Fibroblast of villous mesenchyme (primary cell): ENCODE measurements at regions not wholly inside any gene's neighbourhood (a gene's known extent, or its start where the extent isn't known, plus 50 kb on each side); places are given as distances from the start of the nearest gene placed in this dataset.

Experiments
- DNase-seq: peaks from one replicate; pipeline ENCODE4 v3.0.0-alpha.2; 2010; ENCODE audit warnings: low read depth
- H3K4me3 ChIP-seq: 2 replicates; pipeline ENCODE4 v1.5.1; 2011; ENCODE audit warnings: low read depth, mild to moderate bottlenecking, low read length
- TF ChIP-seq, protein P1 (sequence below): IDR thresholded peaks from 2 replicates; pipeline ENCODE4 v1.5.1; 2012; ENCODE audit warnings: low read depth, mild to moderate bottlenecking, low read length; ENCODE audit not compliant: insufficient read depth

DNA sequence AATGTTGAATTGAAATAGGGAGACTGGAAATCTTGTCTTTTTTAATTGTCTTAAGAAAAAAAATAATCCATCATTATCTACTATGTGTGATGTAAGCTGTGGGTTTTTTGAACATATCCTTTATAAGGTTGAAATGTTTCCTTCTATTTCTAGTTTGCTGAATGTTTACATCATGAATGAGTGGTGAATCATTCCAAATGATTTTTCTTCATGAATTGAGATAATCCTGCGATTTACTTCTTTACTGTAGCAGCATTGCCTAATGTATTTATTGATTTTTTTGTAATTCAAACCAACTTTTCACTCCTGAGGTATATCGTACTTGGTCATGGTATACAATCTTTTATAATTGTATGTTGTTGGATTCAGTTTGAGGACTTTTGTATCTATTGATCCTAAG is 607.6 kb upstream of the PFKP start:
- no peak overlapping the region for H3K4me3 ChIP-seq
- no peak for DNase-seq
- TF ChIP-seq, protein P1, sequence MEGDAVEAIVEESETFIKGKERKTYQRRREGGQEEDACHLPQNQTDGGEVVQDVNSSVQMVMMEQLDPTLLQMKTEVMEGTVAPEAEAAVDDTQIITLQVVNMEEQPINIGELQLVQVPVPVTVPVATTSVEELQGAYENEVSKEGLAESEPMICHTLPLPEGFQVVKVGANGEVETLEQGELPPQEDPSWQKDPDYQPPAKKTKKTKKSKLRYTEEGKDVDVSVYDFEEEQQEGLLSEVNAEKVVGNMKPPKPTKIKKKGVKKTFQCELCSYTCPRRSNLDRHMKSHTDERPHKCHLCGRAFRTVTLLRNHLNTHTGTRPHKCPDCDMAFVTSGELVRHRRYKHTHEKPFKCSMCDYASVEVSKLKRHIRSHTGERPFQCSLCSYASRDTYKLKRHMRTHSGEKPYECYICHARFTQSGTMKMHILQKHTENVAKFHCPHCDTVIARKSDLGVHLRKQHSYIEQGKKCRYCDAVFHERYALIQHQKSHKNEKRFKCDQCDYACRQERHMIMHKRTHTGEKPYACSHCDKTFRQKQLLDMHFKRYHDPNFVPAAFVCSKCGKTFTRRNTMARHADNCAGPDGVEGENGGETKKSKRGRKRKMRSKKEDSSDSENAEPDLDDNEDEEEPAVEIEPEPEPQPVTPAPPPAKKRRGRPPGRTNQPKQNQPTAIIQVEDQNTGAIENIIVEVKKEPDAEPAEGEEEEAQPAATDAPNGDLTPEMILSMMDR, result no peak

DNA sequence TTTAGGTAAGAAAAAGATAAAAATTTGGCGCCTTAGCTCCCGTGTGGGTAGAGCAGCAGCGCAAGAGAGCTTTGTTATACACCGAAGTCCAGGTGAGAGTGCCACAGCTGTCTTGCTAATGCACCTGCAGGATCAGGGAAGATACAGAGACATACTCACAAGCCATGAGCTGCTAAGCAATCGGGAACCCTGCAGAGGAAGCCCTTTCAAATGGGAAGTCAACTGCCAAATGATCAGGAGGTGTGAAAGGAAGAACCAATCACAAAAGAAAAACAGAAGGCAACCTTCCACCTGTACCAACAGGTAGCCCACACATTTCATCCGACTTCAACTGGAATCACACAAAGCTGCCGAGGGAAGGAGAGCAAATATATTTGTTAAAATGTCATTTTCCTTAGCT is 610.5 kb upstream of the PFKP start:
- H3K4me3 ChIP-seq, result no peak overlapping the region
- TF ChIP-seq, protein P1, result no peak
- no peak for DNase-seq

DNA sequence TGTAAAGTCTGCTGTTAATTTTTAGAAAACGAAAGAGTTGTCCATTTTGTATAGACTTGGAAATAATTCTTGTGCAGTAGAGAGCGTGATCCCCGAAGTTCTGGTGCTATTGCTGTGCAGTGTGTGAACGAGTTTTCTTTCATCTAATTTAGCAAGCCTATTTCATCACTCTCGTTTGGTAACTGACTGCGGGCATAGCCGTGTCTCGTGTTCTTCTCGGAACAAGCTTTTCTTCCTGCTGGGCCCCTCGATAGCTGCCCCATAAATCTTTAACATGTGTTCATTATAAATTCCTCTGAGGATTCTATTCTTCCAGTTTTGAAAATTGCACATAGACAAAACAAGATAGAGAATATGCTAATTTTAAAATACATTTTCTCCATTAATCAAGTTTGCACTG is 622.0 kb upstream of the PFKP start:
- no peak for DNase-seq
- TF ChIP-seq, protein P1, result no peak

DNA sequence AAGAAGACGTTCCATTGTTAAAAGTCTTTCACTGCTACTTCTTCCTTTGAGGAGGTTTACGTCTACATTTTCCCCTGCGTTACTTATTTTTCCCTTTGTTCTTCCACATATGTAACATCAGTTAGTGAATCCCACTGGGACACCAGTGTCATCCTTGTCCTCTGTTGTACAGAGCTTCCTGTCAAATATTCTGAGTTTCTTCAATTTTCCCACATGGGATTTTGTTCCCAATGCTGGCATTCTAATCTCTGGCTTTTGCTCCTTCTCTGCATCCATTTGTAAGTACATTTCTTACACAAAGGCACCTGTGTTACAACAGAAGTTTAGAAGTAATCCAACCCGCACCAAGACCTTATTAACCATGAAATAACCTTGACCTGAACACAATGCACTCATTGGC is 627.4 kb upstream of the PFKP start:
- H3K4me3 ChIP-seq, result no peak overlapping the region
- TF ChIP-seq, protein P1, result no peak
- DNase-seq, result no peak

More for the DNA sequence above, 622.0 kb upstream of the PFKP start:
- no peak overlapping the region for H3K4me3 ChIP-seq

DNA sequence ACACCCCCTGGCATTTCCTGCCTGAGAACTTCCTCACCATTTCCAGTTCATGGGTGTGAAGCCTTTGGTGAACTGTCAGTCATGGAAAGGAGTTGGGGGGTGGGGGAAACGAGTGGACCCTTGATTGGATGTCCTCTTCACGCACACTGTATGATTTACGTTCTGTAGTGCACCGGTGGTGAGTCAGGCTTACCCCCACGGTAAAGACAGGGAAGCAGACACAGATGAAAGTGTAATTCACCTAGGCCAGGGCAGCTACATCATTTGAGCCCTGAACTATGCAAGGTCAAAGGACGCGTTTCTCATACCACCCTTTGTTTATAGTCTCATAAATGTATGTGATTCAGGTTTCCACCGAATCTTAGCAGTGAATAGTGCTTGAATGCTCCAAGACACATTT is 628.3 kb upstream of the PFKP start:
- TF ChIP-seq, protein P1, result no peak
- H3K4me3 ChIP-seq, result no peak overlapping the region
- DNase-seq, result no peak

DNA sequence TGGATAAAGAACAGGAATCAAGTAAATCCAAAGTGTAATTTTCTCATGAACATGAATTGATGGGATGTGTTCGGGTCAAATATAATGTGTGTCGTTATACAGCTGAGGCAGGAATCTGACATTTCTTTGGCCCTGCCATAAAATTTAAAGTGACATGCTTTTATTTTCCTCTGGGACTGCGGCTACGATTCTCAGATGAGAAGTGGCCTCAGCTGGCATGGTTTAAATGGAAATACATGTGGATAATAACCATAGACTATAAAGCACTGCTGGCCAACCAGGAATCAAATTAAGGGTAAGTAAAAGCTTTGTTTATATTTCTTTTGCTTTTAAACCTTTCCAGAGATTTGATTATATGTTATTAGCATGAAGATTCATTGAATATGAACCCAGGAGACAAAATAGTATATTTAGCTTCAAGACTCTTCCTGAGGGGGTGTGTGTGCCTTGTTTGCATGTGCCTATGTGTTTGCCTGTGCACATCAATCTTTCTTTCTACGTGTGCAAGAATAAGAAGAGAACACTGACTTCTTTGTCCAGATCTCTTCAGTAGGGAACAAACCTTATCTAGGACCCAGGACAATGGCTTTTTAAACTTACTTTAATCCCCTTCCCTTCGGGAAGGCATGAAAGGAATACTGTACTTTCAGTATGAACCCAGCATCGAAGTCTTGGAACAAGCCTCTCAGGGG is 629.0 kb upstream of the PFKP start:
- H3K4me3 ChIP-seq, result no peak overlapping the region
- DNase-seq, result no peak
- TF ChIP-seq, protein P1, result no peak

DNA sequence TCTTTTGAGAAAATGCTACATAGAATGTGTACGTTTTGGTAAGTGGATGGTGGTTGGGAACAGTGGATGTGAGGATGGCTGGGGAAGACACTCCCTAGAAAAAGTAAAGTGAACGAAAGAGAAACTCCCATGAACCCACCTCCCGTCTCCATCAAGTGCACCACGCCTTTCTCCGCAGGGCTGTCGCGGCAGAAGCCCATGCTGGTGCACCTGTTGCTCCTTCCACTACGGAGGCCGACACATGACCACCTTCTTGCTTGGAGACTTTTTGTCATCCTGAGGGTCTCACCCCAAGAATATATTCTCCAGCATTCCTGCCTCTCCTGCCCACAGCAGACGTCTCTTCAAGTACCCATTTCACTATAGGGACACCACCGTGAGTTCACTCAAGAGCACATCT is 630.4 kb upstream of the PFKP start:
- TF ChIP-seq, protein P1, result no peak
- no peak for DNase-seq
- H3K4me3 ChIP-seq, result no peak overlapping the region
